ENCODE measurements at regions not wholly inside any gene's neighbourhood (a gene's known extent, or its start where the extent isn't known, plus 50 kb on each side); places are given as distances from the start of the nearest gene placed in this dataset.

DNA sequence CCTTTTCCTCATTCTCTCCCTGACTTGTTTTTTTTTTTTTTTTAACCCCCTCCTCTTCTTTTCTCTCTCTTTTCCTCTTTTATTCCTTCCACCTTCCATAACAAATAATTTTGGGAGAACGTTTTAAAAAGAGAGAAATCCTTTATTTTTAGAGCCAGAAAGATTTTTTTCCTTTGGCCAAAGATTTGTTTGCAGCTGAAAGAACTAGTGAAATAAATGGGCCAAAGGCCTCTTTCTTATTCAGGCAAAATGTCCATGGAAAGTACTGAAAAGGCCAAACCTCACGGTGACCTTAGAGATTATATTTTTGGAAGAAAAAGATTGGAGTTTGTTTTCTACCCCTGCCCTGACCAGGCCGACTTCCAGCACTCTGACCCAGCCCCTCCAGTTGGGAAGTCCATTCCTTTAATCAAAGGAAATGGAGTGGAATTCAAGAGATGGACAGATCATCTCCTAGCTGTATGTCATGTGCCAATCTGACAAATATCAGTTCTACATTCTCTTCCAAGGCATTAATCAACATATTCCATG is 214.3 kb upstream of the ADAMTS9 start:
- ATAC-seq (no peak), DNase-seq (ENCODE audit: low spot score) (no peak)
- Mint-ChIP-seq H3K4me3 (no peak overlapping the region), H3K27ac (0 out of 2 replicates have a peak overlapping the region, but pooled peaks have one; percentile 9), H3K36me3 (ENCODE audit: low read depth) (no peaks in the 10 kb centered on the region), H3K4me1 (peaks cover 26% of the 10 kb centered on the region), H3K9me3 (no peaks in the 10 kb centered on the region), H3K27me3 (ENCODE audit: insufficient read depth, low read depth, poor library complexity) (no peaks in the 10 kb centered on the region)
- Histone ChIP-seq H3K27ac (ENCODE audit: low read depth) (no peak overlapping the region; the same call in 1 of the 2 replicates), H3K4me2 (no peak overlapping the region; the same call in 1 of the 2 replicates), H3F3A (replicated peaks; ENCODE audit: low read depth) (no peaks in the 10 kb centered on the region), H3K4me1 (ENCODE audit: insufficient read depth) (peaks cover 9% of the 10 kb centered on the region), H4K20me1 (replicated peaks; ENCODE audit: insufficient read depth) (no peaks in the 10 kb centered on the region), H3K9me2 (ENCODE audit: insufficient read depth) (no peaks in the 10 kb centered on the region), H3K4me3 (no peak overlapping the region), H3K27me3 (ENCODE audit: insufficient read depth) (no peaks in the 10 kb centered on the region), H3K79me2 (replicated peaks; ENCODE audit: insufficient read depth) (no peaks in the 10 kb centered on the region), H3K36me3 (ENCODE audit: insufficient read depth) (no peaks in the 10 kb centered on the region), H2AFZ (no peak overlapping the region)
- TF ChIP-seq EZH2phosphoT487 (IDR thresholded peaks at IDR 0.05; ENCODE audit: unreplicated experiment) (no peak), ZNF462 (CRISPR knock-in tag; IDR thresholded peaks at IDR 0.05) (no peak), ZNF331 (CRISPR knock-in tag; IDR thresholded peaks at IDR 0.05; ENCODE audit: low read depth) (no peak)

DNA sequence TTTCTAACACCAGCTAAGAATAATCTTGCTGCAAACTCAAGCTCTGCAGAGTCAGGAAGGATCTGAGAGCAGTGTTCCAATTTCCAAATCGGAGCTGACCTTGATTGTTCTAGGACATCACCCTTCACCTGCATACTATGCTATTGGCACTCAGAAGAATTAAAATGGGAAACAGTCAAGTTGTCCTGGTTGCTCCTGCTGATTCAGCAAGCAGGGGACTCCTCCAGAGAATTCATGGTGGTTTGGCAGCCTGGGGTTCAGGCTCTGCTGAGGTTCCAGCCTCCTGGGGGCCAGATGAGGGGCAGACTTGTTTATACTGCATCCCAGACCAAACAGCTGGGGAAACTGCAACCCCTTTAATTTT is 213.7 kb upstream of the ADAMTS9 start:
- no peaks in the 10 kb centered on the region for H3K27me3 ChIP-seq (ENCODE audit: insufficient read depth)
- no peaks in the 10 kb centered on the region for H3K36me3 Mint-ChIP-seq (ENCODE audit: low read depth)
- H3K9me2 ChIP-seq (ENCODE audit: insufficient read depth), result no peaks in the 10 kb centered on the region
- H3K9me3 Mint-ChIP-seq, result no peaks in the 10 kb centered on the region
- H3K27ac Mint-ChIP-seq, result 0 out of 2 replicates have a peak overlapping the region, but pooled peaks have one; percentile 9
- H3F3A ChIP-seq (replicated peaks; ENCODE audit: low read depth), result no peaks in the 10 kb centered on the region
- H2AFZ ChIP-seq, result no peak overlapping the region
- no peak overlapping the region for H3K4me2 ChIP-seq
- H3K36me3 ChIP-seq (ENCODE audit: insufficient read depth), result no peaks in the 10 kb centered on the region
- TF ChIP-seq NANOG (IDR thresholded peaks at IDR 0.05; ENCODE audit: borderline replicate concordance) (no peak), JUNB (IDR thresholded peaks at IDR 0.05; ENCODE audit: unreplicated experiment) (no peak), CTCF (conservative IDR thresholded peaks at IDR 0.05; ENCODE audit: low read depth in 2 of 2) (no peak), ZNF331 (CRISPR knock-in tag; IDR thresholded peaks at IDR 0.05; ENCODE audit: low read depth) (no peak), ZNF114 (CRISPR knock-in tag; IDR thresholded peaks at IDR 0.05) (no peak), EZH2phosphoT487 (IDR thresholded peaks at IDR 0.05; ENCODE audit: unreplicated experiment) (no peak)
- TF ChIP-seq, protein P1, sequence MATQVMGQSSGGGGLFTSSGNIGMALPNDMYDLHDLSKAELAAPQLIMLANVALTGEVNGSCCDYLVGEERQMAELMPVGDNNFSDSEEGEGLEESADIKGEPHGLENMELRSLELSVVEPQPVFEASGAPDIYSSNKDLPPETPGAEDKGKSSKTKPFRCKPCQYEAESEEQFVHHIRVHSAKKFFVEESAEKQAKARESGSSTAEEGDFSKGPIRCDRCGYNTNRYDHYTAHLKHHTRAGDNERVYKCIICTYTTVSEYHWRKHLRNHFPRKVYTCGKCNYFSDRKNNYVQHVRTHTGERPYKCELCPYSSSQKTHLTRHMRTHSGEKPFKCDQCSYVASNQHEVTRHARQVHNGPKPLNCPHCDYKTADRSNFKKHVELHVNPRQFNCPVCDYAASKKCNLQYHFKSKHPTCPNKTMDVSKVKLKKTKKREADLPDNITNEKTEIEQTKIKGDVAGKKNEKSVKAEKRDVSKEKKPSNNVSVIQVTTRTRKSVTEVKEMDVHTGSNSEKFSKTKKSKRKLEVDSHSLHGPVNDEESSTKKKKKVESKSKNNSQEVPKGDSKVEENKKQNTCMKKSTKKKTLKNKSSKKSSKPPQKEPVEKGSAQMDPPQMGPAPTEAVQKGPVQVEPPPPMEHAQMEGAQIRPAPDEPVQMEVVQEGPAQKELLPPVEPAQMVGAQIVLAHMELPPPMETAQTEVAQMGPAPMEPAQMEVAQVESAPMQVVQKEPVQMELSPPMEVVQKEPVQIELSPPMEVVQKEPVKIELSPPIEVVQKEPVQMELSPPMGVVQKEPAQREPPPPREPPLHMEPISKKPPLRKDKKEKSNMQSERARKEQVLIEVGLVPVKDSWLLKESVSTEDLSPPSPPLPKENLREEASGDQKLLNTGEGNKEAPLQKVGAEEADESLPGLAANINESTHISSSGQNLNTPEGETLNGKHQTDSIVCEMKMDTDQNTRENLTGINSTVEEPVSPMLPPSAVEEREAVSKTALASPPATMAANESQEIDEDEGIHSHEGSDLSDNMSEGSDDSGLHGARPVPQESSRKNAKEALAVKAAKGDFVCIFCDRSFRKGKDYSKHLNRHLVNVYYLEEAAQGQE (IDR thresholded peaks at IDR 0.05; ENCODE audit: unreplicated experiment), result no peak
- peaks cover 9% of the 10 kb centered on the region for H3K4me1 ChIP-seq (ENCODE audit: insufficient read depth)
- H3K4me3 Mint-ChIP-seq, result no peak overlapping the region
- H3K27me3 Mint-ChIP-seq (ENCODE audit: insufficient read depth, low read depth, poor library complexity), result no peaks in the 10 kb centered on the region
- H3K79me2 ChIP-seq (replicated peaks; ENCODE audit: insufficient read depth), result no peaks in the 10 kb centered on the region
- ATAC-seq, result peak; percentile 83
- H3K4me3 ChIP-seq, result no peak overlapping the region
- H3K27ac ChIP-seq (ENCODE audit: low read depth), result no peak overlapping the region
- H3K4me1 Mint-ChIP-seq, result peaks cover 26% of the 10 kb centered on the region
- peak; percentile 12 for DNase-seq (ENCODE audit: low spot score)
- H4K20me1 ChIP-seq (replicated peaks; ENCODE audit: insufficient read depth), result no peaks in the 10 kb centered on the region
